ENCODE measurements at regions not wholly inside any gene's neighbourhood (a gene's known extent, or its start where the extent isn't known, plus 50 kb on each side); places are given as distances from the start of the nearest gene placed in this dataset.

- TF ChIP-seq THAP11 (CRISPR knock-in tag; IDR thresholded peaks at IDR 0.05) = no peak
- TF ChIP-seq KLF11 (CRISPR knock-in tag; IDR thresholded peaks at IDR 0.05) = no peak
- TF ChIP-seq ZNF567 (CRISPR knock-in tag; IDR thresholded peaks at IDR 0.05; ENCODE audit: borderline replicate concordance) = no peak
- TF ChIP-seq, protein P1, sequence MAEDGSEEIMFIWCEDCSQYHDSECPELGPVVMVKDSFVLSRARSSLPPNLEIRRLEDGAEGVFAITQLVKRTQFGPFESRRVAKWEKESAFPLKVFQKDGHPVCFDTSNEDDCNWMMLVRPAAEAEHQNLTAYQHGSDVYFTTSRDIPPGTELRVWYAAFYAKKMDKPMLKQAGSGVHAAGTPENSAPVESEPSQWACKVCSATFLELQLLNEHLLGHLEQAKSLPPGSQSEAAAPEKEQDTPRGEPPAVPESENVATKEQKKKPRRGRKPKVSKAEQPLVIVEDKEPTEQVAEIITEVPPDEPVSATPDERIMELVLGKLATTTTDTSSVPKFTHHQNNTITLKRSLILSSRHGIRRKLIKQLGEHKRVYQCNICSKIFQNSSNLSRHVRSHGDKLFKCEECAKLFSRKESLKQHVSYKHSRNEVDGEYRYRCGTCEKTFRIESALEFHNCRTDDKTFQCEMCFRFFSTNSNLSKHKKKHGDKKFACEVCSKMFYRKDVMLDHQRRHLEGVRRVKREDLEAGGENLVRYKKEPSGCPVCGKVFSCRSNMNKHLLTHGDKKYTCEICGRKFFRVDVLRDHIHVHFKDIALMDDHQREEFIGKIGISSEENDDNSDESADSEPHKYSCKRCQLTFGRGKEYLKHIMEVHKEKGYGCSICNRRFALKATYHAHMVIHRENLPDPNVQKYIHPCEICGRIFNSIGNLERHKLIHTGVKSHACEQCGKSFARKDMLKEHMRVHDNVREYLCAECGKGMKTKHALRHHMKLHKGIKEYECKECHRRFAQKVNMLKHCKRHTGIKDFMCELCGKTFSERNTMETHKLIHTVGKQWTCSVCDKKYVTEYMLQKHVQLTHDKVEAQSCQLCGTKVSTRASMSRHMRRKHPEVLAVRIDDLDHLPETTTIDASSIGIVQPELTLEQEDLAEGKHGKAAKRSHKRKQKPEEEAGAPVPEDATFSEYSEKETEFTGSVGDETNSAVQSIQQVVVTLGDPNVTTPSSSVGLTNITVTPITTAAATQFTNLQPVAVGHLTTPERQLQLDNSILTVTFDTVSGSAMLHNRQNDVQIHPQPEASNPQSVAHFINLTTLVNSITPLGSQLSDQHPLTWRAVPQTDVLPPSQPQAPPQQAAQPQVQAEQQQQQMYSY (CRISPR knock-in tag; IDR thresholded peaks at IDR 0.05) = no peak
- no peak for TF ChIP-seq TP53 (CRISPR knock-in tag; conservative IDR thresholded peaks at IDR 0.05)
- TF ChIP-seq NFE2L2 (IDR thresholded peaks at IDR 0.05; ENCODE audit: low read length) = no peak
- no peak for TF ChIP-seq FOXJ3 (CRISPR knock-in tag; IDR thresholded peaks at IDR 0.05; ENCODE audit: borderline replicate concordance)
- TF ChIP-seq CEBPB (IDR thresholded peaks at IDR 0.05; ENCODE audit: borderline replicate concordance, low read depth, low read length) = no peak
- no peak for TF ChIP-seq CCDC6 (CRISPR knock-in tag; IDR thresholded peaks at IDR 0.05)
- no peak for TF ChIP-seq ZBTB3 (CRISPR knock-in tag; IDR thresholded peaks at IDR 0.05; ENCODE audit: borderline replicate concordance, low read depth)
- no peak for TF ChIP-seq NCOA5 (CRISPR knock-in tag; IDR thresholded peaks at IDR 0.05)
- no peak for TF ChIP-seq KDM5B (CRISPR knock-in tag; IDR thresholded peaks at IDR 0.05; ENCODE audit: borderline replicate concordance)
- no peak for TF ChIP-seq BCL6 (CRISPR knock-in tag; IDR thresholded peaks at IDR 0.05)
- no peak for TF ChIP-seq ZNF557 (CRISPR knock-in tag; IDR thresholded peaks at IDR 0.05)
- no peak for TF ChIP-seq NR2F2 (IDR thresholded peaks at IDR 0.05; ENCODE audit: borderline replicate concordance, low read depth)
- TF ChIP-seq ZHX2 (IDR thresholded peaks at IDR 0.05; ENCODE audit: low read depth) = no peak
- TF ChIP-seq ZHX2 (CRISPR knock-in tag; IDR thresholded peaks at IDR 0.05; ENCODE audit: borderline replicate concordance) = no peak
- TF ChIP-seq RXRB (CRISPR knock-in tag; IDR thresholded peaks at IDR 0.05; ENCODE audit: borderline replicate concordance) = no peak
- no peak for TF ChIP-seq ZNF83 (CRISPR knock-in tag; IDR thresholded peaks at IDR 0.05; ENCODE audit: borderline replicate concordance)
- Histone ChIP-seq H3K4me3 (replicated peaks in 1 of 3; ENCODE audit: insufficient read depth in 1 of 3, low read depth in 2 of 3, low read length in 3 of 3) (no peak overlapping the region), H3K4me1 (ENCODE audit: insufficient read depth, low read length) (no peaks in the 10 kb centered on the region), H2AFZ (ENCODE audit: low read length) (no peak overlapping the region), H3K9me3 (ENCODE audit: low read length) (peaks cover 90% of the 10 kb centered on the region), H3K36me3 (replicated peaks in 1 of 2; ENCODE audit: control insufficient read depth in 1 of 2, insufficient read depth in 2 of 2, low read length in 2 of 2) (no peaks in the 10 kb centered on the region), H3K27me3 (ENCODE audit: control insufficient read depth in 1 of 2, insufficient read depth in 2 of 2, low read length in 2 of 2) (no peaks in the 10 kb centered on the region), H3K79me2 (ENCODE audit: insufficient read depth, low read length) (no peaks in the 10 kb centered on the region), H3K4me2 (ENCODE audit: low read depth, low read length) (no peak overlapping the region), H4K20me1 (ENCODE audit: insufficient read depth, low read length) (no peaks in the 10 kb centered on the region), H3K27ac (ENCODE audit: extremely low read length, insufficient read depth, low read length) (no peak overlapping the region), H3K9ac (ENCODE audit: insufficient read depth, low read depth, low read length) (no peak overlapping the region)
- ChIA-PET CTCF (ENCODE audit: low intra/inter-chr PET ratio, low total read pairs) (no interaction called here), POLR2A (no interaction called here)
- no peak for FAIRE-seq
- in situ Hi-C loops (cut with HindIII; ENCODE audit: extremely low pct_ligation_motif_present, low pct_unique_long_range_greater_than_20kb) (no loop called here), intact Hi-C loops (cut with micrococcal nuclease; ENCODE audit: unreplicated experiment) (no loop called here)
- BruUV-seq (replicated peaks) = no TSS peak
- ATAC-seq = no peak
- 2% methylated on average over 1 of the region's 1 CpG for WGBS (ENCODE audit: low lambda C conversion rate)
- no peak for DNase-seq (ENCODE audit: low spot score)
Measured at GRCh38 chr15:47037003-47037402, 680.3 kb upstream of the SEMA6D start.
